Sigmoid colon (tissue), 6 donors: ENCODE measurements at regions not wholly inside any gene's neighbourhood (a gene's known extent, or its start where the extent isn't known, plus 50 kb on each side); places are given as distances from the start of the nearest gene placed in this dataset.

Source experiments
- DNase-seq: peaks from one replicate; pipeline ENCODE4 v3.0.0-alpha.2; 2019
- H3K27ac ChIP-seq, 4 donors: fragments of 200-600 bp; sonication (generic); one replicate each; pipeline ENCODE4 v1.5.1; 2016 to 2019; ENCODE audit warnings: mild to moderate bottlenecking in 1 of 4
- H3K27me3 ChIP-seq, 3 donors: fragments of 200-600 bp; sonication (generic); one replicate each; pipeline ENCODE4 v1.5.1; 2019; ENCODE audit warnings: mild to moderate bottlenecking in 1 of 3
- H3K36me3 ChIP-seq, 4 donors: fragments of 200-600 bp; sonication (generic); one replicate each; pipeline ENCODE4 v1.5.1; 2016 to 2019
- H3K4me1 ChIP-seq, 4 donors: fragments of 200-600 bp; sonication (generic); one replicate each; pipeline ENCODE4 v1.5.1; 2017 to 2019
- H3K4me3 ChIP-seq, 4 donors: fragments of 200-600 bp; sonication (generic); one replicate each; pipeline ENCODE4 v1.5.1; 2017 to 2019; ENCODE audit warnings: mild to moderate bottlenecking in 2 of 4, moderate library complexity in 1 of 4
- H3K9me3 ChIP-seq, 4 donors: fragments of 200-600 bp in 3 of 4; sonication (generic) in 3 of 4; one replicate each; pipeline versions ENCODE4 v1.5.1 to v1.6.1; 2013 to 2019
- EP300 ChIP-seq, 4 donors: sonication (generic); formaldehyde crosslinking; IDR thresholded peaks; one replicate each; pipeline ENCODE4 v1.6.1; 2017; ENCODE audit warnings: antibody characterized with exemption in 4 of 4
- POLR2A ChIP-seq, 2 donors: fragments of 450-650 bp; IDR thresholded peaks; one replicate each; pipeline ENCODE4 v1.6.1; 2016; ENCODE audit warnings: antibody characterized with exemption in 2 of 2, mild to moderate bottlenecking in 2 of 2, moderate library complexity in 2 of 2
- POLR2AphosphoS5 ChIP-seq, 4 donors: sonication (generic); formaldehyde crosslinking; IDR thresholded peaks; one replicate each; pipeline ENCODE4 v1.6.1; 2017; ENCODE audit warnings: antibody characterized with exemption in 4 of 4
- whole genome bisulfite sequencing, 2 donors: extraction: QIAGEN DNeasy Blood & Tissue Kit; methylation state at CpG; one replicate each; pipeline ENCODE4 v1.1.7; 2013; 5-methylcytosine and 5-hydroxymethylcytosine counted together
- intact Hi-C: fragments of 100-400 bp; cut with DNase I; formaldehyde crosslinking; loops from one replicate; pipeline ENCODE4 v1.15.1; 2023
- TF ChIP-seq, protein P1 (sequence below), 4 experiments: fragments of 450-650 bp in 3 of 4; fragments of 200-600 bp in 1 of 4; IDR thresholded peaks; one replicate each; pipeline ENCODE4 v1.5.1; 2016 to 2019; ENCODE audit warnings: antibody characterized with exemption in 4 of 4, mild to moderate bottlenecking in 3 of 4, moderate library complexity in 2 of 4
- donor health status: healthy with polysubstance abuse.
- donor health status: healthy.

DNA sequence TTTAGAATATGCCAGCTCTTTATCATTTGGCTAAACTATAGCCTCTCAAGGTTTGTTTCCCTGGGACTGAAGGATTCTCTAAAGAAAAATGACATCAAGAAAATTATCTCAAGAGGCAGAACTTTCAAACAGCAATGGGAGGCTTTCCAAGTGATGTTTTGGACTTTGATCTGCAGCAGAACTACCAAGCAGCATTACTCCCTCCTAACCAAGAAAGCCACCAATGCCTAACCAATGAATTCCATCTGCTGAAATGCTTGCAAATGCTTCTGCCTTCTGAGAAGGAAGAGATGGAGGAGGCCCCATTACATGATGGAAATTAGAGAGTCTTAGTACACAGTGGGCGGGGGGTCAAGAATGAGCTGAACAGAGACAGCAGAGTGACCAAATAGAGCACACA is 95.1 kb upstream of the SLC35G4 start:
- TF ChIP-seq, protein P1, sequence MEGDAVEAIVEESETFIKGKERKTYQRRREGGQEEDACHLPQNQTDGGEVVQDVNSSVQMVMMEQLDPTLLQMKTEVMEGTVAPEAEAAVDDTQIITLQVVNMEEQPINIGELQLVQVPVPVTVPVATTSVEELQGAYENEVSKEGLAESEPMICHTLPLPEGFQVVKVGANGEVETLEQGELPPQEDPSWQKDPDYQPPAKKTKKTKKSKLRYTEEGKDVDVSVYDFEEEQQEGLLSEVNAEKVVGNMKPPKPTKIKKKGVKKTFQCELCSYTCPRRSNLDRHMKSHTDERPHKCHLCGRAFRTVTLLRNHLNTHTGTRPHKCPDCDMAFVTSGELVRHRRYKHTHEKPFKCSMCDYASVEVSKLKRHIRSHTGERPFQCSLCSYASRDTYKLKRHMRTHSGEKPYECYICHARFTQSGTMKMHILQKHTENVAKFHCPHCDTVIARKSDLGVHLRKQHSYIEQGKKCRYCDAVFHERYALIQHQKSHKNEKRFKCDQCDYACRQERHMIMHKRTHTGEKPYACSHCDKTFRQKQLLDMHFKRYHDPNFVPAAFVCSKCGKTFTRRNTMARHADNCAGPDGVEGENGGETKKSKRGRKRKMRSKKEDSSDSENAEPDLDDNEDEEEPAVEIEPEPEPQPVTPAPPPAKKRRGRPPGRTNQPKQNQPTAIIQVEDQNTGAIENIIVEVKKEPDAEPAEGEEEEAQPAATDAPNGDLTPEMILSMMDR (IDR thresholded peaks at IDR 0.05) = no peak
- no peak for TF ChIP-seq POLR2AphosphoS5 (IDR thresholded peaks at IDR 0.05)
- DNase-seq = no peak
- no peak overlapping the region for H3K4me3 ChIP-seq
- intact Hi-C loops = no loop called here
- WGBS, 2 donors = 90 to 93% methylated on average over 1 of the region's 1 CpG
- H3K27me3 ChIP-seq = no peaks in the 10 kb centered on the region
- no peaks in the 10 kb centered on the region for H3K4me1 ChIP-seq
- no peaks in the 10 kb centered on the region for H3K9me3 ChIP-seq
- H3K36me3 ChIP-seq = no peaks in the 10 kb centered on the region
- H3K27ac ChIP-seq = no peak overlapping the region

- Histone ChIP-seq H3K4me1 (no peaks in the 10 kb centered on the region), H3K27me3 (no peaks in the 10 kb centered on the region), H3K27ac (no peak overlapping the region), H3K36me3 (no peaks in the 10 kb centered on the region), H3K9me3 (no peaks in the 10 kb centered on the region), H3K4me3 (no peak overlapping the region)
- TF ChIP-seq POLR2AphosphoS5 (IDR thresholded peaks at IDR 0.05) (no peak), POLR2A (IDR thresholded peaks at IDR 0.05) (no peak), EP300 (IDR thresholded peaks at IDR 0.05) (no peak)
- TF ChIP-seq, protein P1 (IDR thresholded peaks at IDR 0.05) = no peak
- 65 to 85% methylated on average over 8 of the region's 8 CpGs for WGBS, 2 donors
- no peak for DNase-seq
- intact Hi-C loops = no loop called here
These were observed 97.0 kb upstream of the SLC35G4 start for GRCh38 chr18:11512096-11513025.

DNA sequence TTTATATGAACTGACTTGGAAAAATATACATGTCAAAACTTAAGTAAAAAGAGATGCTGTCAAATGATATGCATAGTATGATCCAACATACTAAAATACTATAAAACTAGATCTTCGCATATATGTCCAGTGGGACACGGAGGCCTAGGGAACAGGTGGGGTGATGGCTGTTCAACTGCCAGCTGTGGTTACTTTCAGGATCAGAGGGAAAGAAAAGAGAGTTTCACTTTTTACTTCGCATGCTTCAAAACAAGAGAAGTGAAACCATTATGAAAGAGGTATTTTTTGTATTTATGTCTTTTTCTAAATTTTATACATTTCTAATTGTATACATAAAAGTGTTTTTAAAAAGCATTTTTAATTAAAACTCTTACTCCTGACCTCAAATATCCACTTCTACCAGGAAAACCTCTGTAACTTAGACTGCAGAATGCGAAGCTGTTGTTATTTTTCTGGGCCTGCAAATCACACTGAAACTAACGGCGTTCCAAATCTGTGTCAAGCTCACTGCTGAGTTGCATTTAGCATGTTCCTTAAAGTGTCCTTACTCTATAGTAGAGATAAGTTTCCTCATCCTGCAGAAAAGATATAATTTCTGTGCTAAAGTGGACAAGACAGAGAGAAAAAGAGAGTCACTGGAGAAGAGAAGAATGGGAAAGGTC is 97.8 kb upstream of the SLC35G4 start:
- WGBS, 2 donors = 55 to 85% methylated on average over 6 of the region's 6 CpGs

GRCh38 chr18:11506856-11507255 is 102.5 kb upstream of the SLC35G4 start:
- Histone ChIP-seq H3K27ac (no peak overlapping the region), H3K4me1 (no peaks in the 10 kb centered on the region), H3K27me3 (no peaks in the 10 kb centered on the region), H3K9me3 (no peaks in the 10 kb centered on the region), H3K4me3 (no peak overlapping the region), H3K36me3 (no peaks in the 10 kb centered on the region)
- TF ChIP-seq POLR2A (IDR thresholded peaks at IDR 0.05) = no peak
- TF ChIP-seq, protein P1 (IDR thresholded peaks at IDR 0.05) = no peak
- intact Hi-C loops = no loop called here
- no peak for DNase-seq
- WGBS, 2 donors = 74 to 85% methylated on average over 6 of the region's 6 CpGs

More for the DNA sequence above, 97.8 kb upstream of the SLC35G4 start:
- Histone ChIP-seq H3K4me1 (no peaks in the 10 kb centered on the region), H3K36me3 (no peaks in the 10 kb centered on the region), H3K27ac (no peak overlapping the region), H3K27me3 (no peaks in the 10 kb centered on the region), H3K9me3 (no peaks in the 10 kb centered on the region), H3K4me3 (no peak overlapping the region)
- TF ChIP-seq POLR2AphosphoS5 (IDR thresholded peaks at IDR 0.05) = no peak
- no peak for TF ChIP-seq EP300 (IDR thresholded peaks at IDR 0.05)
- TF ChIP-seq, protein P1 (IDR thresholded peaks at IDR 0.05) = no peak
- TF ChIP-seq POLR2A (IDR thresholded peaks at IDR 0.05) = no peak
- intact Hi-C loops = no loop called here
- no peak for DNase-seq
